GM23338 (cell line): ENCODE measurements at regions not wholly inside any gene's neighbourhood (a gene's known extent, or its start where the extent isn't known, plus 50 kb on each side); places are given as distances from the start of the nearest gene placed in this dataset.

ENCODE experiments used
- EZH2 ChIP-seq: fragments of 200-600 bp; sonication (generic); IDR thresholded peaks from one replicate; pipeline ENCODE4 v1.8.0; 2017; ENCODE audit warnings: antibody characterized with exemption, mild to moderate bottlenecking, low read depth; ENCODE audit not compliant: unreplicated experiment
- EZH2phosphoT487 ChIP-seq: fragments of 200-600 bp; sonication (generic); IDR thresholded peaks from one replicate; pipeline ENCODE4 v1.8.1; 2018; ENCODE audit warnings: antibody characterized with exemption; ENCODE audit not compliant: unreplicated experiment
- ZNF331 ChIP-seq: fragments of 250-450 bp; sonication (Bioruptor Pico); IDR thresholded peaks from 2 replicates; pipeline ENCODE4 v1.5.0; 2020; ENCODE audit warnings: low read depth, mild to moderate bottlenecking, moderate library complexity
- TF ChIP-seq, protein P1 (sequence below), 2 experiments: fragments of 200-600 bp in 1 of 2; sonication (generic) in 1 of 2; conservative IDR thresholded peaks; 2 replicates each; pipeline versions ENCODE4 v1.5.1 to v1.6.1; 2016 to 2017; ENCODE audit warnings: antibody characterized with exemption in 2 of 2, low read depth in 2 of 2, mild to moderate bottlenecking in 2 of 2, moderate library complexity in 1 of 2

DNA sequence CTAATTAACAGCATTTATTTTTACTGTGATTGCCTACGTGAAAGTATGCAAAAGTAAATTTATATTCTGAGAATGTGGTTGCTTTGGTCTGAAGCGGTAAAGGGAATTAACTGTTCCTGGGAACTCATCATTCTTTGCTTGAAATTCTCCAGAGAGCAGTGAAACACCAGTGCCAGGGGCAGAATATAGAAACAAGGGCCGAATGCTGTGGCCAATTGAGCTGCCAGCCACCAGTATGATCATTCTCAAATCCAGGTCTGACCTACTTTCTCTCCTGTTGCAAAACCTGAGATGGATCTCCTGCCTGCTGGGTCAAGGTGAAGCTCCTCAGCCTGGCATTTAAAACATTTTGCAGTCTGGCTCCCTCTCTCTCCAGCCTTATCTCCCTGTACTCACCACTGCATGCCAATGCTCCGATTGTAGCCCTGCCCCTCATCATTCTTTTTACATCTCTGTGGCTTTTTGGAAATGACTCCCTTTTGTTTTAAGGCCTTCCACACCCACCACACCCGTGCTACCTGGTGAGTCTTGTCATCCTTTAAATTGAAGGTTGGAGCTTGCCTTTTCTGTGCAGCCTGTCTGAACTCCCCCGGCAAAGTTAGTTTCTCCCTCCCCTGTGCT, 94.5 kb upstream of the TMEM178A start:
- TF ChIP-seq, protein P1, sequence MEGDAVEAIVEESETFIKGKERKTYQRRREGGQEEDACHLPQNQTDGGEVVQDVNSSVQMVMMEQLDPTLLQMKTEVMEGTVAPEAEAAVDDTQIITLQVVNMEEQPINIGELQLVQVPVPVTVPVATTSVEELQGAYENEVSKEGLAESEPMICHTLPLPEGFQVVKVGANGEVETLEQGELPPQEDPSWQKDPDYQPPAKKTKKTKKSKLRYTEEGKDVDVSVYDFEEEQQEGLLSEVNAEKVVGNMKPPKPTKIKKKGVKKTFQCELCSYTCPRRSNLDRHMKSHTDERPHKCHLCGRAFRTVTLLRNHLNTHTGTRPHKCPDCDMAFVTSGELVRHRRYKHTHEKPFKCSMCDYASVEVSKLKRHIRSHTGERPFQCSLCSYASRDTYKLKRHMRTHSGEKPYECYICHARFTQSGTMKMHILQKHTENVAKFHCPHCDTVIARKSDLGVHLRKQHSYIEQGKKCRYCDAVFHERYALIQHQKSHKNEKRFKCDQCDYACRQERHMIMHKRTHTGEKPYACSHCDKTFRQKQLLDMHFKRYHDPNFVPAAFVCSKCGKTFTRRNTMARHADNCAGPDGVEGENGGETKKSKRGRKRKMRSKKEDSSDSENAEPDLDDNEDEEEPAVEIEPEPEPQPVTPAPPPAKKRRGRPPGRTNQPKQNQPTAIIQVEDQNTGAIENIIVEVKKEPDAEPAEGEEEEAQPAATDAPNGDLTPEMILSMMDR (conservative IDR thresholded peaks at IDR 0.05; ENCODE audit: low read depth in 2 of 2) = no peak
- no peak for TF ChIP-seq EZH2
- TF ChIP-seq ZNF331 (CRISPR knock-in tag) = no peak
- TF ChIP-seq EZH2phosphoT487 = no peak
